ENCODE measurements at regions not wholly inside any gene's neighbourhood (a gene's known extent, or its start where the extent isn't known, plus 50 kb on each side); places are given as distances from the start of the nearest gene placed in this dataset.
"Not testable (repeated sequence)": the region's sequence is repeated elsewhere in the genome, so short reads cannot be mapped to it uniquely, and the experiment has no call there.

DNA sequence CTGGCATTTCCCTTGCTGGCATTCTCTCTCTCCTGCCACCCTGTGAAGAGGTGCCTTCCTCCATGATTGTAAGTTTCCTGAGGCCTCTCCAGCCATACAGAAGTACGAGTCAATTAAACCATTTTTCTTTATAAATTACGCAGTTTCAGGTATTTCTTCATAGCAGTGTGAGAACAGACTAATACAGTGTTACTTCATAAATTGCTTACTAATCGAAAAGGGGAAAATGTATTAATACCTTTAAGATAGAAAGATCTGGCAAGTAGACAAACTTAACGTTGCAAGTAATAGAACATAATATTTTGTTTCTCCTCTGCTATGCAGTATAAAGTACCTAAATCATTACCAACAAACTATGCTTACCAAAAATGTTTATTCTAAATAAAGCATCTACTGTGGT, 178.3 kb upstream of the LAMA2 start:
- intact Hi-C loops (cut with DNase I) = no loop called here
- no peaks in the 10 kb centered on the region for H3K36me3 ChIP-seq (ENCODE audit: control insufficient read depth in 1 of 2, insufficient read depth in 2 of 2, low read length in 1 of 2)
- H3K9me3 ChIP-seq (ENCODE audit: control insufficient read depth, low read length) = no peaks in the 10 kb centered on the region
- H3K27ac ChIP-seq (ENCODE audit: low read depth in 1 of 2, low read length in 2 of 2) = no peak overlapping the region
- 83 to 91% methylated on average over 4 of the region's 4 CpGs for WGBS, 2 donors
- H3K4me3 ChIP-seq (ENCODE audit: low read length in 2 of 2) = no peak overlapping the region
- no peaks in the 10 kb centered on the region for H3K4me1 ChIP-seq (ENCODE audit: control insufficient read depth in 1 of 2, insufficient read depth in 2 of 2, low read length in 2 of 2)
- no peaks in the 10 kb centered on the region for H3K27me3 ChIP-seq (ENCODE audit: control insufficient read depth in 1 of 2, insufficient read depth in 2 of 2, low read length in 1 of 2)
- ATAC-seq (ENCODE audit: low FRiP score) (no peak), DNase-seq (no peak)

DNA sequence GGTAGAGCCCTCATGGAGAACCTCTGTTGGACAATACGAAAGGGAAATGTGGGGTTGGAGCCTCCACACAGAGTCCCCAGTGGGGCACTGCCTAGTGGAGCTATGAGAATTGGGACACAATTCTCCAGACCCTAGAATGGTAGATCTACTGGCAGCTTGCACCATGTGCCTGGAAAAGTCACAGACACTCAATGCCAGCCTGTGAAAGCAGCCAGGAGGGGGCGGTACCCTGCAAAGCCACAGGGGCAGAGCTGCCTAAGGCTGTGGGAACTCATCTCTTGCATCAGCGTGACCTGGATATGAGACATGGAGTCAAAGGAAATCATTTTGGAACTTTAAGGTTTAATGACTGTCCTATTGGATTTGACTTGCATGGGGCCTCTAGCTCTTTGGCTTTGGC, 179.1 kb upstream of the LAMA2 start:
- H3K27ac ChIP-seq (ENCODE audit: low read depth in 1 of 2, low read length in 2 of 2); ATAC-seq (ENCODE audit: low FRiP score); H3K4me1 ChIP-seq (ENCODE audit: control insufficient read depth in 1 of 2, insufficient read depth in 2 of 2, low read length in 2 of 2); H3K4me3 ChIP-seq (ENCODE audit: low read length in 2 of 2); intact Hi-C loops (cut with DNase I); DNase-seq; H3K27me3 ChIP-seq (ENCODE audit: control insufficient read depth in 1 of 2, insufficient read depth in 2 of 2, low read length in 1 of 2); H3K36me3 ChIP-seq (ENCODE audit: control insufficient read depth in 1 of 2, insufficient read depth in 2 of 2, low read length in 1 of 2); H3K9me3 ChIP-seq (ENCODE audit: control insufficient read depth, low read length): not testable (repeated sequence)
- WGBS, 2 donors = 93% methylated on average over 3 of the region's 3 CpGs

DNA sequence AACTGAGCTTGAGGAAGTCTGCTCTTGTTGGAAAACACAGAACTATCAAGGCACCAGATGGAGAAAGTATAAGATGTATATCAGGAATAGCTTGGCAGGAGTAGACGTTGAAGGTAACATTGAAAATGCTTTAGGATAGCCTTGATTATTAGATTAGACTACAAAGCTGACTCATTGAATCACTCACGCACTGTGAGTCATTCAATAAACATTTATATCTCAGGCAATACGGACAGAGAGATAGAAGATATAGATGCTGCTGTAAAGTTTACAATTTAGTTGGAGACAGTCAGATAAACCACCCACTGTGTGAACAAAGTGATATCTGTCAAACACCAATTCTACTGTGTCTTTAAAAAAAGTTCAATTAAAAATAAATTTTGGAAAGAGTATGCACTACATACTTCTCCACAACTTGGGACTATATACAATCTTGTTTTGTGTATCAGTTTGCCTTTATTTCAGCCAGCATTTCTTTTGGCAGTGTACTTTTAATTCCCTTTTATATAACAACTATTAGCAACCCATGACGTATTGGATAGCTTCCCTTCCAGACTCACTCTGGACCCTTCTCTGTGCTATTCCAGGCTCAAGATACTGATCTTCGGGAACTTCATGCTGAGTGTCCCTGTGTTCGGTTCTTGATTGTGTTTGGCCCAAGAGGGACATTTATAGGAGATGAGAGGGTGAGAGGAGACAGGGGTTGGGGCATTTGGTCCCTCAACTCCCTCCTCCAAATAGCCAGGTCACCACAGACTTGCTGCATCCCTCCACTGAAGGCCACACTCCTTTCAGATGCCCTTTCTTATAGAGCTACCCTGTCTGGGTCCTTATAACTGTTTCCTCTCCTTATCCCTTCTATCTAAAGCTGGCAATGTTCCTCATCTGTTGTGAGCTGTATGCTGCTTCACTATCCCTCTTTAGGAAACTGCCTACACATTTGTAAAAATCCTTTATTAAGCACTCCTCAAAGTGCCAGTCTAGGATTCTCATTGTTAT, 176.6 kb upstream of the PTPRK start:
- no peaks in the 10 kb centered on the region for H3K27me3 ChIP-seq (ENCODE audit: control insufficient read depth in 1 of 2, insufficient read depth in 2 of 2, low read length in 1 of 2)
- no peak overlapping the region for H3K27ac ChIP-seq (ENCODE audit: low read depth in 1 of 2, low read length in 2 of 2)
- no peak for DNase-seq
- intact Hi-C loops (cut with DNase I) = no loop called here
- no peak overlapping the region for H3K4me3 ChIP-seq (ENCODE audit: low read length in 2 of 2)
- 52 to 60% methylated on average over 6 of the region's 6 CpGs for WGBS, 2 donors
- no peaks in the 10 kb centered on the region for H3K9me3 ChIP-seq (ENCODE audit: control insufficient read depth, low read length)
- ATAC-seq (ENCODE audit: low FRiP score) = no peak
- no peaks in the 10 kb centered on the region for H3K36me3 ChIP-seq (ENCODE audit: control insufficient read depth in 1 of 2, insufficient read depth in 2 of 2, low read length in 1 of 2)
- no peaks in the 10 kb centered on the region for H3K4me1 ChIP-seq (ENCODE audit: control insufficient read depth in 1 of 2, insufficient read depth in 2 of 2, low read length in 2 of 2)

DNA sequence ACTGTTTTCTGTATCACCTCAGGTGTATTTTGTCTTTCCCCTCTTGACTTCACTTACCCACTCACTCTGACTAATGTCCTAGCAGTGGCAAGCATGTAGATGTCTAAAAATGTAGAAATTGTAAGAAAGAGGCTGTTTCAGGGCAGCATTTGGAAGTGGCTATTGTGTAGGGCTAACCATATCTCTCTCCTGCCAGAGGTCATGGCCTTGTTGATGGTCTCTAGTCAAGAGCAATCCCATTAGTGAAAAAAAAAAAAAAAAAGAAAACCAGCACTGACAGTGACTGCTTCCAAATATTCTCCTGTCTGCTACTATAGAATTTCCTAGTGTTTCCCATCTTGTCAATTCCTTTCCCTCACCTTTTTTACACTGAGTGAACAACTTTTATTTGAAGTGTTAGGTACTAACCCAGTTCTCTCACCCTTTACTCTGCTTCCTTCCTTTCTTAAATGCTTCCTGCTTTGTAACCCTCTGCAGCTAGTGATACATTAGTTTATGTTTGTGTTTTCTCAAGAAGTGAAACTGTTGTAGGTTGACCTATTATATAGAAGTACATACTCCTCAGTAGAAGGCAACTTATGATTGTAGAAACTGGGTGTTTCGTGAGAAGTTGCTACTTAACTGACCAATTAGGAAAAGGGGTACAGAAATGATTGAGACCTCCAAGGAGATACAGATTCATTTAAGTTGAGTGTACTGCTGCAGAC, 174.1 kb upstream of the PTPRK start:
- Histone ChIP-seq H3K9me3 (ENCODE audit: control insufficient read depth, low read length) (no peaks in the 10 kb centered on the region), H3K4me3 (ENCODE audit: low read length in 2 of 2) (no peak overlapping the region), H3K4me1 (ENCODE audit: control insufficient read depth in 1 of 2, insufficient read depth in 2 of 2, low read length in 2 of 2) (no peaks in the 10 kb centered on the region), H3K27ac (ENCODE audit: low read depth in 1 of 2, low read length in 2 of 2) (no peak overlapping the region), H3K36me3 (ENCODE audit: control insufficient read depth in 1 of 2, insufficient read depth in 2 of 2, low read length in 1 of 2) (no peaks in the 10 kb centered on the region), H3K27me3 (ENCODE audit: control insufficient read depth in 1 of 2, insufficient read depth in 2 of 2, low read length in 1 of 2) (no peaks in the 10 kb centered on the region)
- ATAC-seq (ENCODE audit: low FRiP score) (no peak), DNase-seq (no peak)
- intact Hi-C loops (cut with DNase I) = no loop called here
- WGBS, 2 donors = 73 to 90% methylated on average over 1 of the region's 1 CpG

DNA sequence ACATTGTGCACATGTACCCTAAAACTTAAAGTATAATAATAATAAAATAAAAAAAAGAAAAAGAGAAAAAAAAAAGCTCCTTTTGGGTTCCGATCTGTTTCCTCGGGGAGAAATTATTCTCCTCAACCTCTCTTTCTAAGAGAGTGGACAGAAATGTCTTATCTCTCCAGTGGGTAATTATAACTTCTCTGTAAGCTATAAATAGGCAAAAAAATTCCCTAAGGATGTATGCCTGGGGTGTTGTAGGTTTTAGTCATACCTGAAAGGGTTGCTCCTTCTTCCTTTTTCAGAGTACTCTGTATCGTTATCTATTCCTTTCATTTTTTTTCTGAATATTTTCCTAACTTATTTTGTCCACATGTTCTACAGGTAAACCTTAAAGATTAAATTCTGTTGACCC, 169.7 kb upstream of the PTPRK start:
- H3K36me3 ChIP-seq (ENCODE audit: control insufficient read depth in 1 of 2, insufficient read depth in 2 of 2, low read length in 1 of 2) = no peaks in the 10 kb centered on the region
- H3K4me3 ChIP-seq (ENCODE audit: low read length in 2 of 2) = no peak overlapping the region
- no peaks in the 10 kb centered on the region for H3K27me3 ChIP-seq (ENCODE audit: control insufficient read depth in 1 of 2, insufficient read depth in 2 of 2, low read length in 1 of 2)
- no peak for ATAC-seq (ENCODE audit: low FRiP score)
- H3K9me3 ChIP-seq (ENCODE audit: control insufficient read depth, low read length) = peaks cover 2% of the 10 kb centered on the region
- H3K4me1 ChIP-seq (ENCODE audit: control insufficient read depth in 1 of 2, insufficient read depth in 2 of 2, low read length in 2 of 2) = no peaks in the 10 kb centered on the region
- no peak overlapping the region for H3K27ac ChIP-seq (ENCODE audit: low read depth in 1 of 2, low read length in 2 of 2)
- intact Hi-C loops (cut with DNase I) = no loop called here
- DNase-seq = no peak
- WGBS, 2 donors = 39 to 47% methylated on average over 3 of the region's 3 CpGs

DNA sequence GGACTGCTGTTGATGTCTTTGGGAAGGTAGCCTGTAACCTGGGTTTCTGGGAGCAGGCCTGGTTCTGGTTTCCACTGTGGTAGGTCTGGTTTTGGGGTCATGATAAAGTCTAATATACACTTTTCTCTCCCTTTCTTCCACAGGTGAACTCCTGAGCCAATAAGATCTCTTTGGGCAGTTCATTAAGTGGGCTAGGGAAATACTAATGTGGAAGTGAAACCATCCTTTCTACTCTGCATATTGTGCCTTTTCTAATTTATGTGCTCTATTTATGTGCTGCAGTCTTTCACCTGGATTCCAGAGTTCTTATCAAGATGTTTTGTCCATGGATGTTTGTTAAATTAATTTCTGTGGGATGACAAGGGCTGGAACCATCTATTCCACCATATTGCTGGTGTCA, 165.7 kb upstream of the PTPRK start:
- Histone ChIP-seq H3K4me3 (ENCODE audit: low read length in 2 of 2) (no peak overlapping the region), H3K4me1 (ENCODE audit: control insufficient read depth in 1 of 2, insufficient read depth in 2 of 2, low read length in 2 of 2) (no peaks in the 10 kb centered on the region), H3K27ac (ENCODE audit: low read depth in 1 of 2, low read length in 2 of 2) (no peak overlapping the region), H3K9me3 (ENCODE audit: control insufficient read depth, low read length) (peaks cover 2% of the 10 kb centered on the region), H3K36me3 (ENCODE audit: control insufficient read depth in 1 of 2, insufficient read depth in 2 of 2, low read length in 1 of 2) (no peaks in the 10 kb centered on the region), H3K27me3 (ENCODE audit: control insufficient read depth in 1 of 2, insufficient read depth in 2 of 2, low read length in 1 of 2) (no peaks in the 10 kb centered on the region)
- ATAC-seq (ENCODE audit: low FRiP score) (no peak), DNase-seq (no peak)
- intact Hi-C loops (cut with DNase I) = no loop called here

DNA sequence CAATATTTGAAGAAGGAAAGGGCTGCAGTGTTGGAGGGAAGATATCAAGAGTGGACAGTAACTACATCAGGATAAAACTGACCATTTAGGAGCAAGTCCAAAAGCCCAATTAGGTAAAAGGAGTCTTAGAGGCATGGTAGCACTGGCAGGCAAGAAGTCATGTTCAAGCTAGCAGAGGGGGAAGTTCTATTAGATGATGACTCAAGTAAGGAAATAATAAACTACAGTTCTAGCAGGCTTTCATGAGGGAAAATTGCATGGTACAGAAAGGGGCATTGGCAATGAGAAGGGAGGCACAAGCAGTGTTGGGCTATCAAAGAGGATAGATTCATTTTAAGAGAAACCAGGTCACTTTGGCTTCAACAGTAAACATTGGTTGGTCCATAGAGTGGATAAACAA, 156.1 kb upstream of the PTPRK start:
- no peak for ATAC-seq (ENCODE audit: low FRiP score)
- intact Hi-C loops (cut with DNase I) = no loop called here
- no peaks in the 10 kb centered on the region for H3K36me3 ChIP-seq (ENCODE audit: control insufficient read depth in 1 of 2, insufficient read depth in 2 of 2, low read length in 1 of 2)

DNA sequence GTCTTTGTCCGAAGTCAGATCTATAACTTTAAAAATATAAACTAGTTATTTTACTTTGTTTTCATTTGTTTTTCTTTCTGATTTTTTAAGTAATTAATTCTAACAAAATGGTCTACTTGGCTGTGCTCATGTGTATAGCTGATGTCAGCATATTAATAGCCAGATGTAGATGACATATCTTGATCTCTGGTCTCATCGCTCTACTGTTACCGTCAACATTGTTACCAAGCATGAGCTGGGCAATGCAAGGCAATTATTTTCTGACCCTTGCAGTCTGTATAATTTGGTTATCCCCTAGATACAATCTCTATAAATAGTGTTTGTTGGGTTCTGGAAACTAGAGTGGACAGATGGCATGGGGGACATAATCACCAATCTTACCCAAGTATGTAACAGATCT, 151.6 kb upstream of the PTPRK start:
- no peak overlapping the region for H3K4me3 ChIP-seq (ENCODE audit: low read length in 2 of 2)
- no peak for ATAC-seq (ENCODE audit: low FRiP score)
- H3K27me3 ChIP-seq (ENCODE audit: control insufficient read depth in 1 of 2, insufficient read depth in 2 of 2, low read length in 1 of 2) = no peaks in the 10 kb centered on the region
- H3K4me1 ChIP-seq (ENCODE audit: control insufficient read depth in 1 of 2, insufficient read depth in 2 of 2, low read length in 2 of 2) = no peaks in the 10 kb centered on the region
- no peak overlapping the region for H3K27ac ChIP-seq (ENCODE audit: low read depth in 1 of 2, low read length in 2 of 2)
- H3K36me3 ChIP-seq (ENCODE audit: control insufficient read depth in 1 of 2, insufficient read depth in 2 of 2, low read length in 1 of 2) = no peaks in the 10 kb centered on the region
- intact Hi-C loops (cut with DNase I) = no loop called here
- H3K9me3 ChIP-seq (ENCODE audit: control insufficient read depth, low read length) = no peaks in the 10 kb centered on the region
- no peak for DNase-seq
- 75 to 91% methylated on average over 3 of the region's 3 CpGs for WGBS, 2 donors

More for the DNA sequence above, 156.1 kb upstream of the PTPRK start:
- no peaks in the 10 kb centered on the region for H3K9me3 ChIP-seq (ENCODE audit: control insufficient read depth, low read length)
- DNase-seq = no peak
- no peaks in the 10 kb centered on the region for H3K4me1 ChIP-seq (ENCODE audit: control insufficient read depth in 1 of 2, insufficient read depth in 2 of 2, low read length in 2 of 2)
- H3K27ac ChIP-seq (ENCODE audit: low read depth in 1 of 2, low read length in 2 of 2) = no peak overlapping the region
- H3K27me3 ChIP-seq (ENCODE audit: control insufficient read depth in 1 of 2, insufficient read depth in 2 of 2, low read length in 1 of 2) = no peaks in the 10 kb centered on the region
- H3K4me3 ChIP-seq (ENCODE audit: low read length in 2 of 2) = no peak overlapping the region

DNA sequence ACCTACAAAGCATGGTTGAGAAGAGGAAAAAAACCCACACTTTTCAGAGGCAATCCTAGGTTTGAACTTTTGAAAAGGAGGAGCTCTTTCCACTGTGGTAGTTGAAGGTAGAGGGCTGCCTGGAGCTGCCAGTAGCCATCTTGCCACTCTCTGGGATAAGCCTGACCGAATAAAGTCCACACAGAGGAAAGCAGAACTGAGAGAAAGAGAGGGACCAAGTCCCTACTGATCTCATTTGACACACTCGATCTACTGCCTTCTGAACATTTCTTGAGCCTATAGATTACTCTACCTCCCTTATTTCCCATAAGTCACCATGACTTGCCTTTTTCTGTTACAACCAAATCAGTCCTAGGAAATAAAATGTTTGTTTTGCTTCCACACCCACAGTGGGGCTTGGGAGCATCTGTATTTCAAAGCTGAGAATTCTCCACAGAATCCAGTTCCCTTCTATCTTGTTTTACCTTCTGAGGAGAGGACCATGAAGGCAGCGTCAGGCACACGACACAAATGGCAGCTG, 147.0 kb upstream of the PTPRK start:
- DNase-seq (no peak), ATAC-seq (ENCODE audit: low FRiP score) (no peak)
- no peaks in the 10 kb centered on the region for H3K36me3 ChIP-seq (ENCODE audit: control insufficient read depth in 1 of 2, insufficient read depth in 2 of 2, low read length in 1 of 2)
- intact Hi-C loops (cut with DNase I) = no loop called here
- H3K4me1 ChIP-seq (ENCODE audit: control insufficient read depth in 1 of 2, insufficient read depth in 2 of 2, low read length in 2 of 2) = no peaks in the 10 kb centered on the region
- no peak overlapping the region for H3K4me3 ChIP-seq (ENCODE audit: low read length in 2 of 2)
- H3K9me3 ChIP-seq (ENCODE audit: control insufficient read depth, low read length) = no peaks in the 10 kb centered on the region
- no peak overlapping the region for H3K27ac ChIP-seq (ENCODE audit: low read depth in 1 of 2, low read length in 2 of 2)
- H3K27me3 ChIP-seq (ENCODE audit: control insufficient read depth in 1 of 2, insufficient read depth in 2 of 2, low read length in 1 of 2) = no peaks in the 10 kb centered on the region
- WGBS, 2 donors = 89 to 90% methylated on average over 4 of the region's 4 CpGs

Data from aorta (tissue), 5 donors.